SK-N-SH treated with all-trans-retinoic acid at 6 μM for 48 hours (cell line): ENCODE measurements at regions not wholly inside any gene's neighbourhood (a gene's known extent, or its start where the extent isn't known, plus 50 kb on each side); places are given as distances from the start of the nearest gene placed in this dataset.

Experiments used
- ARNTL ChIP-seq: fragments of 450-650 bp; formaldehyde crosslinking; IDR thresholded peaks from 2 replicates; pipeline ENCODE4 v1.5.0; 2020; ENCODE audit warnings: low read depth, mild to moderate bottlenecking, moderate library complexity, borderline replicate concordance
- BACH2 ChIP-seq: fragments of 250-450 bp; sonication (Bioruptor Pico); IDR thresholded peaks from 2 replicates; pipeline ENCODE4 v1.9.0; 2021; ENCODE audit warnings: mild to moderate bottlenecking, borderline replicate concordance
- GLIS3 ChIP-seq: fragments of 250-450 bp; sonication (Bioruptor Pico); IDR thresholded peaks from 2 replicates; pipeline ENCODE4 v1.5.0; 2020; ENCODE audit warnings: mild to moderate bottlenecking, moderate library complexity
- OSR1 ChIP-seq: fragments of 250-450 bp; sonication (Bioruptor Pico); IDR thresholded peaks from 2 replicates; pipeline ENCODE4 v1.8.0; 2022; ENCODE audit warnings: moderate library complexity, mild to moderate bottlenecking, inconsistent platforms
- SNAI2 ChIP-seq: fragments of 250-450 bp; sonication (Bioruptor Pico); IDR thresholded peaks from 2 replicates; pipeline ENCODE4 v1.5.0; 2020; ENCODE audit warnings: mild to moderate bottlenecking, moderate library complexity
- TOX ChIP-seq: fragments of 250-450 bp; sonication (Bioruptor Pico); IDR thresholded peaks from 2 replicates; pipeline ENCODE4 v1.8.0; 2021; ENCODE audit warnings: mild to moderate bottlenecking, moderate library complexity, borderline replicate concordance
- ZC3H10 ChIP-seq: fragments of 250-450 bp; sonication (Bioruptor Pico); IDR thresholded peaks from 2 replicates; pipeline ENCODE4 v1.5.1; 2021; ENCODE audit warnings: mild to moderate bottlenecking, moderate library complexity
- ZFP3 ChIP-seq: fragments of 250-450 bp; sonication (Bioruptor Pico); IDR thresholded peaks from 2 replicates; pipeline ENCODE4 v1.5.0; 2020; ENCODE audit warnings: mild to moderate bottlenecking, moderate library complexity
- ZNF70 ChIP-seq: fragments of 450-650 bp; formaldehyde crosslinking; IDR thresholded peaks from 2 replicates; pipeline ENCODE4 v1.5.0; 2020; ENCODE audit warnings: mild to moderate bottlenecking, moderate library complexity
- ZNF8 ChIP-seq: fragments of 450-650 bp; formaldehyde crosslinking; IDR thresholded peaks from 2 replicates; pipeline ENCODE4 v1.5.0; 2020; ENCODE audit warnings: mild to moderate bottlenecking, moderate library complexity
- TF ChIP-seq, protein P1 (sequence below): fragments of 250-450 bp; sonication (Bioruptor Pico); IDR thresholded peaks from 2 replicates; pipeline ENCODE4 v1.8.0; 2020; ENCODE audit warnings: mild to moderate bottlenecking, moderate library complexity, borderline replicate concordance
- TF ChIP-seq, protein P2 (sequence below): fragments of 250-450 bp; sonication (Bioruptor Pico); IDR thresholded peaks from 2 replicates; pipeline ENCODE4 v1.5.1; 2021; ENCODE audit warnings: mild to moderate bottlenecking, moderate library complexity

DNA sequence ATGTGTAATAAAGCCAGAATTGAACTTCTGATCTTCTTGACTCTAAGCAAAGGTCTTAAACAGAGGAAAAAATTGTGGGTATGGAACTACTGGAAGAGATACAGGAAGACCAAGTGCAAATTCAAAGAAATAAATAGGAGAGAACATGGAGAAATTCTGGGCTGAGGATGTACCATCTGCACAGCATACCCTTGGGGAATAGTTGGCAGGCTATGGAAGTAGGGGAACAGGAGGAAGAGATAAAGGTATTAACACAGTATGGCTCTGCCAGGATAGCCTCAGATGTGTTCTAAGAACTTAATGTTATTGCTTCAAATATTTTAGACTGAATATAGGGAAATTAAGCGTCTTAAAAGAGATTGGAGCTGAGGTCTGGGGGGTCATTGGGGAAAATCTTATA, 485.4 kb downstream of the CNTN3 start:
- no peak for TF ChIP-seq ZC3H10 (CRISPR knock-in tag)
- TF ChIP-seq ZNF8 (CRISPR knock-in tag): no peak
- no peak for TF ChIP-seq SNAI2 (CRISPR knock-in tag)
- TF ChIP-seq ARNTL: no peak
- TF ChIP-seq ZNF70 (CRISPR knock-in tag): no peak
- no peak for TF ChIP-seq ZFP3 (CRISPR knock-in tag)
- TF ChIP-seq TOX (CRISPR knock-in tag): no peak
- TF ChIP-seq, protein P1, sequence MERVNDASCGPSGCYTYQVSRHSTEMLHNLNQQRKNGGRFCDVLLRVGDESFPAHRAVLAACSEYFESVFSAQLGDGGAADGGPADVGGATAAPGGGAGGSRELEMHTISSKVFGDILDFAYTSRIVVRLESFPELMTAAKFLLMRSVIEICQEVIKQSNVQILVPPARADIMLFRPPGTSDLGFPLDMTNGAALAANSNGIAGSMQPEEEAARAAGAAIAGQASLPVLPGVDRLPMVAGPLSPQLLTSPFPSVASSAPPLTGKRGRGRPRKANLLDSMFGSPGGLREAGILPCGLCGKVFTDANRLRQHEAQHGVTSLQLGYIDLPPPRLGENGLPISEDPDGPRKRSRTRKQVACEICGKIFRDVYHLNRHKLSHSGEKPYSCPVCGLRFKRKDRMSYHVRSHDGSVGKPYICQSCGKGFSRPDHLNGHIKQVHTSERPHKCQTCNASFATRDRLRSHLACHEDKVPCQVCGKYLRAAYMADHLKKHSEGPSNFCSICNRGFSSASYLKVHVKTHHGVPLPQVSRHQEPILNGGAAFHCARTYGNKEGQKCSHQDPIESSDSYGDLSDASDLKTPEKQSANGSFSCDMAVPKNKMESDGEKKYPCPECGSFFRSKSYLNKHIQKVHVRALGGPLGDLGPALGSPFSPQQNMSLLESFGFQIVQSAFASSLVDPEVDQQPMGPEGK (CRISPR knock-in tag): no peak
- TF ChIP-seq OSR1 (CRISPR knock-in tag): no peak
- no peak for TF ChIP-seq GLIS3
- TF ChIP-seq, protein P2, sequence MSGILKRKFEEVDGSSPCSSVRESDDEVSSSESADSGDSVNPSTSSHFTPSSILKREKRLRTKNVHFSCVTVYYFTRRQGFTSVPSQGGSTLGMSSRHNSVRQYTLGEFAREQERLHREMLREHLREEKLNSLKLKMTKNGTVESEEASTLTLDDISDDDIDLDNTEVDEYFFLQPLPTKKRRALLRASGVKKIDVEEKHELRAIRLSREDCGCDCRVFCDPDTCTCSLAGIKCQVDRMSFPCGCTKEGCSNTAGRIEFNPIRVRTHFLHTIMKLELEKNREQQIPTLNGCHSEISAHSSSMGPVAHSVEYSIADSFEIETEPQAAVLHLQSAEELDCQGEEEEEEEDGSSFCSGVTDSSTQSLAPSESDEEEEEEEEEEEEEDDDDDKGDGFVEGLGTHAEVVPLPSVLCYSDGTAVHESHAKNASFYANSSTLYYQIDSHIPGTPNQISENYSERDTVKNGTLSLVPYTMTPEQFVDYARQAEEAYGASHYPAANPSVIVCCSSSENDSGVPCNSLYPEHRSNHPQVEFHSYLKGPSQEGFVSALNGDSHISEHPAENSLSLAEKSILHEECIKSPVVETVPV: no peak
- TF ChIP-seq BACH2 (CRISPR knock-in tag): no peak
